Neural crest cell (in vitro differentiated cells): ENCODE measurements at regions not wholly inside any gene's neighbourhood (a gene's known extent, or its start where the extent isn't known, plus 50 kb on each side); places are given as distances from the start of the nearest gene placed in this dataset.

ENCODE experiments used
- DNase-seq: peaks from one replicate; pipeline ENCODE4 v3.0.0; 2021; ENCODE audit warnings: low read depth, mixed read lengths, low spot score
- H3K27ac Mint-ChIP-seq: one replicate; pipeline ENCODE4 v1.8.0; 2021; ENCODE audit warnings: mild to moderate bottlenecking, mixed read lengths; ENCODE audit not compliant: unreplicated experiment
- H3K27me3 Mint-ChIP-seq: 2 replicates; pipeline ENCODE4 v1.8.0; 2021; ENCODE audit warnings: low read depth, mild to moderate bottlenecking, mixed read lengths
- H3K36me3 Mint-ChIP-seq: 2 replicates; pipeline ENCODE4 v1.8.0; 2021; ENCODE audit warnings: low read depth, mild to moderate bottlenecking, mixed read lengths
- H3K4me1 Mint-ChIP-seq: 2 replicates; pipeline ENCODE4 v1.8.0; 2021; ENCODE audit warnings: mixed read lengths
- H3K4me3 Mint-ChIP-seq: one replicate; pipeline ENCODE4 v1.8.0; 2021; ENCODE audit warnings: mild to moderate bottlenecking, mixed read lengths
- H3K9me3 Mint-ChIP-seq: 2 replicates; pipeline ENCODE4 v1.8.0; 2021; ENCODE audit warnings: mixed read lengths
- CTCF ChIP-seq: fragments of 200-600 bp; sonication (generic); conservative IDR thresholded peaks from 2 replicates; pipeline ENCODE4 v1.5.0; 2021; ENCODE audit warnings: antibody characterized with exemption, mild to moderate bottlenecking

- Mint-ChIP-seq H3K9me3 (peaks cover 11% of the 10 kb centered on the region), H3K4me3 (no peak overlapping the region), H3K4me1 (no peaks in the 10 kb centered on the region), H3K27ac (no peak overlapping the region), H3K27me3 (no peaks in the 10 kb centered on the region), H3K36me3 (peaks cover 29% of the 10 kb centered on the region)
- no peak for DNase-seq
- no peak for TF ChIP-seq CTCF
These were observed 315.5 kb downstream of the PRL start for GRCh38 chr6:21981235-21981833.

GRCh38 chr6:21984135-21984534 is 312.7 kb downstream of the PRL start:
- no peak overlapping the region for H3K4me3 Mint-ChIP-seq
- no peaks in the 10 kb centered on the region for H3K27me3 Mint-ChIP-seq
- peaks cover 11% of the 10 kb centered on the region for H3K9me3 Mint-ChIP-seq
- DNase-seq, result no peak
- H3K27ac Mint-ChIP-seq, result no peak overlapping the region
- H3K36me3 Mint-ChIP-seq, result peaks cover 29% of the 10 kb centered on the region
- no peak for TF ChIP-seq CTCF
- peaks cover 17% of the 10 kb centered on the region for H3K4me1 Mint-ChIP-seq

- Mint-ChIP-seq H3K4me3 (no peak overlapping the region), H3K27me3 (no peaks in the 10 kb centered on the region), H3K9me3 (peaks cover 11% of the 10 kb centered on the region), H3K36me3 (peaks cover 29% of the 10 kb centered on the region), H3K27ac (no peak overlapping the region), H3K4me1 (peaks cover 17% of the 10 kb centered on the region)
- DNase-seq, result no peak
- TF ChIP-seq CTCF, result no peak
These were observed 312.3 kb downstream of the PRL start for GRCh38 chr6:21984561-21984960.

GRCh38 chr6:21985904-21986303 is 310.9 kb downstream of the PRL start:
- no peak overlapping the region for H3K27ac Mint-ChIP-seq

GRCh38 chr6:21986703-21987102 is 310.1 kb downstream of the PRL start:
- no peaks in the 10 kb centered on the region for H3K27me3 Mint-ChIP-seq
- H3K36me3 Mint-ChIP-seq, result peaks cover 11% of the 10 kb centered on the region
- peaks cover 28% of the 10 kb centered on the region for H3K4me1 Mint-ChIP-seq
- no peak overlapping the region for H3K4me3 Mint-ChIP-seq
- TF ChIP-seq CTCF, result no peak
- H3K9me3 Mint-ChIP-seq, result no peaks in the 10 kb centered on the region
- H3K27ac Mint-ChIP-seq, result no peak overlapping the region
- DNase-seq, result no peak

More at GRCh38 chr6:21985904-21986303, 310.9 kb downstream of the PRL start:
- Mint-ChIP-seq H3K36me3 (peaks cover 19% of the 10 kb centered on the region), H3K4me1 (peaks cover 24% of the 10 kb centered on the region), H3K4me3 (no peak overlapping the region), H3K9me3 (peaks cover 5% of the 10 kb centered on the region), H3K27me3 (no peaks in the 10 kb centered on the region)
- no peak for DNase-seq
- no peak for TF ChIP-seq CTCF
